Prostate gland (tissue), 2 donors: ENCODE measurements at regions not wholly inside any gene's neighbourhood (a gene's known extent, or its start where the extent isn't known, plus 50 kb on each side); places are given as distances from the start of the nearest gene placed in this dataset.

Experiments used
- DNase-seq: peaks from one replicate; pipeline ENCODE4 v3.0.0-alpha.2; 2019; ENCODE audit warnings: low spot score
- H3K27ac ChIP-seq, 2 donors: fragments of 200-600 bp; sonication (generic); 2 replicates each; pipeline ENCODE4 v1.5.1; 2017 to 2019
- H3K27me3 ChIP-seq: fragments of 200-600 bp; sonication (generic); replicated peaks from 2 replicates; pipeline ENCODE4 v1.5.1; 2019; ENCODE audit not compliant: insufficient read depth
- H3K36me3 ChIP-seq, 2 donors: fragments of 200-600 bp; sonication (generic); 1 replicate in 1 of 2; 2 replicates in 1 of 2; pipeline versions ENCODE4 v1.5.1 to v1.8.1; 2017 to 2019
- H3K4me1 ChIP-seq: fragments of 200-600 bp; sonication (generic); replicated peaks from 2 replicates; pipeline ENCODE4 v1.5.1; 2019
- H3K4me3 ChIP-seq, 2 donors: fragments of 200-600 bp; sonication (generic); 2 replicates each; pipeline ENCODE4 v1.5.1; 2017 to 2019
- H3K9me3 ChIP-seq: fragments of 200-600 bp; sonication (generic); 2 replicates; pipeline ENCODE4 v1.5.1; 2017
- POLR2A ChIP-seq: fragments of 450-650 bp; IDR thresholded peaks from one replicate; pipeline ENCODE4 v1.6.1; 2016; ENCODE audit warnings: antibody characterized with exemption, mild to moderate bottlenecking
- POLR2AphosphoS5 ChIP-seq: sonication (generic); formaldehyde crosslinking; IDR thresholded peaks from one replicate; pipeline ENCODE4 v1.6.1; 2017; ENCODE audit warnings: antibody characterized with exemption
- WGBS: methylation state at CpG from one replicate; pipeline ENCODE4 v1.1.5; 2018; 5-methylcytosine and 5-hydroxymethylcytosine counted together
- intact Hi-C: fragments of 100-400 bp; cut with DNase I; formaldehyde crosslinking; loops from one replicate; pipeline ENCODE4 v1.14.2; 2022
- TF ChIP-seq, protein P1 (sequence below), 4 experiments: fragments of 200-600 bp in 2 of 4; fragments of 450-650 bp in 2 of 4; sonication (generic) in 2 of 4; IDR thresholded peaks; 1 replicate in 3 of 4; 2 replicates in 1 of 4; pipeline ENCODE4 v1.5.1; 2016 to 2019; ENCODE audit warnings: antibody characterized with exemption in 4 of 4, mild to moderate bottlenecking in 2 of 4, moderate library complexity in 2 of 4

- Histone ChIP-seq H3K36me3 (no peaks in the 10 kb centered on the region), H3K27me3 (no peaks in the 10 kb centered on the region)
- no peak for DNase-seq
These were observed 105.2 kb downstream of the RFLNA start for GRCh38 chr12:124400124-124400523.

GRCh38 chr12:124399622-124400021 lies 104.7 kb downstream of the RFLNA start:
- Histone ChIP-seq H3K27me3 (no peaks in the 10 kb centered on the region), H3K4me1 (peaks cover 29% of the 10 kb centered on the region), H3K27ac (peak overlapping the region; percentile 33 to 36), H3K36me3 (no peaks in the 10 kb centered on the region), H3K9me3 (no peaks in the 10 kb centered on the region), H3K4me3 (no peak overlapping the region)
- DNase-seq, result no peak
- 54% methylated on average over 11 of the region's 11 CpGs for WGBS
- TF ChIP-seq, protein P1, sequence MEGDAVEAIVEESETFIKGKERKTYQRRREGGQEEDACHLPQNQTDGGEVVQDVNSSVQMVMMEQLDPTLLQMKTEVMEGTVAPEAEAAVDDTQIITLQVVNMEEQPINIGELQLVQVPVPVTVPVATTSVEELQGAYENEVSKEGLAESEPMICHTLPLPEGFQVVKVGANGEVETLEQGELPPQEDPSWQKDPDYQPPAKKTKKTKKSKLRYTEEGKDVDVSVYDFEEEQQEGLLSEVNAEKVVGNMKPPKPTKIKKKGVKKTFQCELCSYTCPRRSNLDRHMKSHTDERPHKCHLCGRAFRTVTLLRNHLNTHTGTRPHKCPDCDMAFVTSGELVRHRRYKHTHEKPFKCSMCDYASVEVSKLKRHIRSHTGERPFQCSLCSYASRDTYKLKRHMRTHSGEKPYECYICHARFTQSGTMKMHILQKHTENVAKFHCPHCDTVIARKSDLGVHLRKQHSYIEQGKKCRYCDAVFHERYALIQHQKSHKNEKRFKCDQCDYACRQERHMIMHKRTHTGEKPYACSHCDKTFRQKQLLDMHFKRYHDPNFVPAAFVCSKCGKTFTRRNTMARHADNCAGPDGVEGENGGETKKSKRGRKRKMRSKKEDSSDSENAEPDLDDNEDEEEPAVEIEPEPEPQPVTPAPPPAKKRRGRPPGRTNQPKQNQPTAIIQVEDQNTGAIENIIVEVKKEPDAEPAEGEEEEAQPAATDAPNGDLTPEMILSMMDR (IDR thresholded peaks at IDR 0.05), result peak in 3 of 4 experiments; percentile 41 to 63 (median 44)
- TF ChIP-seq POLR2A, result no peak
- intact Hi-C loops, result no loop called here

More at GRCh38 chr12:124400124-124400523, 105.2 kb downstream of the RFLNA start:
- H3K4me3 ChIP-seq, result no peak overlapping the region
- WGBS, result 96% methylated on average over 10 of the region's 10 CpGs
- intact Hi-C loops, result no loop called here
- TF ChIP-seq POLR2A, result no peak
- TF ChIP-seq, protein P1 (IDR thresholded peaks at IDR 0.05), result no peak
- H3K27ac ChIP-seq, result no peak overlapping the region
- H3K9me3 ChIP-seq, result no peaks in the 10 kb centered on the region
- H3K4me1 ChIP-seq, result peaks cover 30% of the 10 kb centered on the region

- DNase-seq, result no peak
- no peaks in the 10 kb centered on the region for H3K36me3 ChIP-seq
- 73% methylated on average over 15 of the region's 15 CpGs for WGBS
- no peaks in the 10 kb centered on the region for H3K9me3 ChIP-seq
- H3K4me3 ChIP-seq, result no peak overlapping the region
- no peaks in the 10 kb centered on the region for H3K27me3 ChIP-seq
- no peak for TF ChIP-seq POLR2AphosphoS5
- TF ChIP-seq, protein P1 (IDR thresholded peaks at IDR 0.05), result no peak
- TF ChIP-seq POLR2A, result no peak
- peaks cover 32% of the 10 kb centered on the region for H3K4me1 ChIP-seq
- peak overlapping the region; percentile 33 to 93 for H3K27ac ChIP-seq
- intact Hi-C loops, result no loop called here
These were observed 103.8 kb downstream of the RFLNA start for GRCh38 chr12:124398578-124399227.

- H3K4me1 ChIP-seq, result peaks cover 39% of the 10 kb centered on the region
- intact Hi-C loops, result no loop called here
- H3K36me3 ChIP-seq, result no peaks in the 10 kb centered on the region
- no peaks in the 10 kb centered on the region for H3K9me3 ChIP-seq
- H3K27ac ChIP-seq, result peak overlapping the region; percentile 58 to 93
- 77% methylated on average over 22 of the region's 22 CpGs for WGBS
- H3K4me3 ChIP-seq, result no peak overlapping the region
- DNase-seq, result peak; percentile 51
- TF ChIP-seq POLR2AphosphoS5, result peak; percentile 52
- TF ChIP-seq, protein P1 (IDR thresholded peaks at IDR 0.05), result no peak
- no peaks in the 10 kb centered on the region for H3K27me3 ChIP-seq
These were observed 103.1 kb downstream of the RFLNA start for GRCh38 chr12:124397807-124398577.

- intact Hi-C loops, result no loop called here
- Histone ChIP-seq H3K4me3 (no peak overlapping the region), H3K9me3 (no peaks in the 10 kb centered on the region), H3K27ac (peak overlapping the region; percentile 58 to 93), H3K36me3 (no peaks in the 10 kb centered on the region), H3K4me1 (peaks cover 38% of the 10 kb centered on the region), H3K27me3 (no peaks in the 10 kb centered on the region)
- DNase-seq, result no peak
- TF ChIP-seq POLR2AphosphoS5 (no peak), POLR2A (no peak)
- TF ChIP-seq, protein P1 (IDR thresholded peaks at IDR 0.05), result no peak
- 40% methylated on average over 7 of the region's 7 CpGs for WGBS
These were observed 102.4 kb downstream of the RFLNA start for GRCh38 chr12:124397399-124397679.
